ENCODE measurements at regions not wholly inside any gene's neighbourhood (a gene's known extent, or its start where the extent isn't known, plus 50 kb on each side); places are given as distances from the start of the nearest gene placed in this dataset.

DNA sequence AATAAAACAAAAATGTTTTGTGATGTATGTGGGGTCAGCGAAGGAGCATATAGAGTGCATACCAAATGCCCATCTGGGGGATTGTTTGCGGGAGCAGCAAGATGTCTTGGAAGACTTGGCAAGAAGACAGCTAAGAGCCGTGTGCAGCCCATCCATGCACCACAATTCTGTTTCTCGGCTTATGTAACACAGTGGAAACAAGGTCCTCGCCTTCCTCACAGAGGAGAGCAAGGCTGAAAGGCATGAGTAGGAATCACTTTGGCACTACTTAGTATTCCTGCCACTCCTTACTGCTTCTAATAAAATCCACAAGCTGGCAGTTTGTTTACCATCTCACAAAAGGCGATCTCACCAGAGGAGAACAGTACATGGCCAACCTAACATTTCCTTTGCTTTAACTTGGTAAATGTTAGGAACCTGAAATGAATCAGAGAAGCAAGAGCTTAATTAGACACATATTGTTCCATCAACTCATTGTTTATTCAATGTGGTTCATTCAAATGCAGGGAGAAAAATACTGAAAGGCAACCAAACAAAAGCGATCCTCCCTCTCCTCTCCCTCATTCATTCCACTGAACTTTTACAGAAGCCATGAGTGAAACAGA lies 648.1 kb downstream of the ACTL7B start:
- Histone ChIP-seq H3K79me2 (ENCODE audit: insufficient read depth, low read length) (no peaks in the 10 kb centered on the region), H3K4me3 (ENCODE audit: low read depth, low read length, poor library complexity, severe bottlenecking) (no peak overlapping the region), H3K36me3 (ENCODE audit: insufficient read depth, low read length) (no peaks in the 10 kb centered on the region), H3K27ac (ENCODE audit: low read depth, low read length, poor library complexity, severe bottlenecking) (no peak overlapping the region), H4K20me1 (ENCODE audit: insufficient read depth, low read length) (no peaks in the 10 kb centered on the region), H3K9ac (ENCODE audit: low read length) (no peak overlapping the region), H3K27me3 (ENCODE audit: insufficient read depth, low read length) (no peaks in the 10 kb centered on the region), H3K4me1 (ENCODE audit: insufficient read depth, low read length, severe bottlenecking) (no peaks in the 10 kb centered on the region), H3K9me2 (ENCODE audit: low read depth, low read length) (no peaks in the 10 kb centered on the region), H3K9me3 (ENCODE audit: low read length) (no peaks in the 10 kb centered on the region), H3F3A (ENCODE audit: insufficient read depth, low read length) (no peaks in the 10 kb centered on the region), H3K4me2 (ENCODE audit: low read length) (no peak overlapping the region), H2AFZ (ENCODE audit: low read length) (no peak overlapping the region)
- TF ChIP-seq, protein P1, sequence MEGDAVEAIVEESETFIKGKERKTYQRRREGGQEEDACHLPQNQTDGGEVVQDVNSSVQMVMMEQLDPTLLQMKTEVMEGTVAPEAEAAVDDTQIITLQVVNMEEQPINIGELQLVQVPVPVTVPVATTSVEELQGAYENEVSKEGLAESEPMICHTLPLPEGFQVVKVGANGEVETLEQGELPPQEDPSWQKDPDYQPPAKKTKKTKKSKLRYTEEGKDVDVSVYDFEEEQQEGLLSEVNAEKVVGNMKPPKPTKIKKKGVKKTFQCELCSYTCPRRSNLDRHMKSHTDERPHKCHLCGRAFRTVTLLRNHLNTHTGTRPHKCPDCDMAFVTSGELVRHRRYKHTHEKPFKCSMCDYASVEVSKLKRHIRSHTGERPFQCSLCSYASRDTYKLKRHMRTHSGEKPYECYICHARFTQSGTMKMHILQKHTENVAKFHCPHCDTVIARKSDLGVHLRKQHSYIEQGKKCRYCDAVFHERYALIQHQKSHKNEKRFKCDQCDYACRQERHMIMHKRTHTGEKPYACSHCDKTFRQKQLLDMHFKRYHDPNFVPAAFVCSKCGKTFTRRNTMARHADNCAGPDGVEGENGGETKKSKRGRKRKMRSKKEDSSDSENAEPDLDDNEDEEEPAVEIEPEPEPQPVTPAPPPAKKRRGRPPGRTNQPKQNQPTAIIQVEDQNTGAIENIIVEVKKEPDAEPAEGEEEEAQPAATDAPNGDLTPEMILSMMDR (IDR thresholded peaks at IDR 0.05; ENCODE audit: low read length), result no peak

DNA sequence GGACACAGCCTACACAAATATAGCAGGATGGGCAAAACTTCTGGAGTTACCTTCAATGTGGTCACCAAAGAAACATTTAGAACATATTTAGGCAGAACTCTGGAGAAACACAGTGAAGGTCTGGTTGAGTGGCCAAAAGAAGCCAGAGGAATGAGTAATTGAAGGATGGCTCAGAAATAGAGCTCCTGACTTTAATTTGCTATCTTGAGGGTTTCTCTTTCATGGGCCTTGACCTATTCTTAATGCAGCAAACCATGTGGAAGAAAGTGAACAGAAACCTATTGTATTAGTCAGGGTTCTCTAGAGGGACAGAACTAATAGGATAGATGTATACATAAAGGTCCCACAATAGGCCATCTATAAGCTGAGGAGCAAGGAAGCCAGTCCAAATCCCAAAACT lies 650.5 kb downstream of the ACTL7B start:
- Histone ChIP-seq H3K36me3 (ENCODE audit: insufficient read depth, low read length) (no peaks in the 10 kb centered on the region), H3K4me1 (ENCODE audit: insufficient read depth, low read length, severe bottlenecking) (no peaks in the 10 kb centered on the region), H3K4me2 (ENCODE audit: low read length) (no peak overlapping the region), H3K4me3 (ENCODE audit: low read depth, low read length, poor library complexity, severe bottlenecking) (no peak overlapping the region), H3F3A (ENCODE audit: insufficient read depth, low read length) (no peaks in the 10 kb centered on the region), H3K9me2 (ENCODE audit: low read depth, low read length) (no peaks in the 10 kb centered on the region), H3K27me3 (ENCODE audit: insufficient read depth, low read length) (no peaks in the 10 kb centered on the region), H4K20me1 (ENCODE audit: insufficient read depth, low read length) (no peaks in the 10 kb centered on the region), H3K9me3 (ENCODE audit: low read length) (no peaks in the 10 kb centered on the region), H3K9ac (ENCODE audit: low read length) (no peak overlapping the region), H3K79me2 (ENCODE audit: insufficient read depth, low read length) (no peaks in the 10 kb centered on the region), H2AFZ (ENCODE audit: low read length) (no peak overlapping the region), H3K27ac (ENCODE audit: low read depth, low read length, poor library complexity, severe bottlenecking) (no peak overlapping the region)
- TF ChIP-seq EZH2 (IDR thresholded peaks at IDR 0.05; ENCODE audit: borderline replicate concordance, low read length), result no peak
- TF ChIP-seq, protein P1 (IDR thresholded peaks at IDR 0.05; ENCODE audit: low read length), result no peak

DNA sequence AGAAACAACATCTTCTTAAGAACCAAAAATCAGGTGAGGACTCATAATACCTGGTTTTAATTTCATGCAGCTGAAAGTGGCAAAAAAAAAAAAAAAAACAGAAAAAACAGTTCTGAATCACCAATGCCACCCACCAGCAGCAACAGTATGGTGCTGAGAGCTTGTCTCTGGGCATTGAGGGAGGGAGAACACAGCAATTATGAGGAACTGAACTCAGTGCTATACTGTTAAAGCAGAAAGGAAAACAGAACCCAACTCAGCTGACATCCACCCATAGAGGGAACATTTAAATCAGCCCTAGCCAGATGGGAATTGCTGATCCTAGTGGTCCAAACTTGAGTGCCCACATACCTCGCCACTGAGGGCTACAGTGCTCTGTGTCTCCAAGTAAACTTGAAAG lies 657.9 kb downstream of the ACTL7B start:
- no peak overlapping the region for H3K27ac ChIP-seq (ENCODE audit: low read depth, low read length, poor library complexity, severe bottlenecking)
- no peaks in the 10 kb centered on the region for H3F3A ChIP-seq (ENCODE audit: insufficient read depth, low read length)
- no peak overlapping the region for H3K4me3 ChIP-seq (ENCODE audit: low read depth, low read length, poor library complexity, severe bottlenecking)
- no peaks in the 10 kb centered on the region for H4K20me1 ChIP-seq (ENCODE audit: insufficient read depth, low read length)
- H3K4me2 ChIP-seq (ENCODE audit: low read length), result no peak overlapping the region
- no peaks in the 10 kb centered on the region for H3K36me3 ChIP-seq (ENCODE audit: insufficient read depth, low read length)
- no peaks in the 10 kb centered on the region for H3K9me3 ChIP-seq (ENCODE audit: low read length)
- no peaks in the 10 kb centered on the region for H3K4me1 ChIP-seq (ENCODE audit: insufficient read depth, low read length, severe bottlenecking)
- TF ChIP-seq, protein P1 (IDR thresholded peaks at IDR 0.05; ENCODE audit: low read length), result no peak
- TF ChIP-seq EZH2 (IDR thresholded peaks at IDR 0.05; ENCODE audit: borderline replicate concordance, low read length), result no peak
- H3K9me2 ChIP-seq (ENCODE audit: low read depth, low read length), result no peaks in the 10 kb centered on the region
- H3K79me2 ChIP-seq (ENCODE audit: insufficient read depth, low read length), result no peaks in the 10 kb centered on the region
- H3K9ac ChIP-seq (ENCODE audit: low read length), result no peak overlapping the region
- no peak overlapping the region for H2AFZ ChIP-seq (ENCODE audit: low read length)
- no peaks in the 10 kb centered on the region for H3K27me3 ChIP-seq (ENCODE audit: insufficient read depth, low read length)

Data from OCI-LY1 (cell line).